CD4-positive, alpha-beta T cell treated with Interleukin-10 for 1 hour (primary cell): ENCODE measurements at regions not wholly inside any gene's neighbourhood (a gene's known extent, or its start where the extent isn't known, plus 50 kb on each side); places are given as distances from the start of the nearest gene placed in this dataset.
"Not testable (repeated sequence)": the region's sequence is repeated elsewhere in the genome, so short reads cannot be mapped to it uniquely, and the experiment has no call there.

Experiments
- DNase-seq: peaks from one replicate; pipeline ENCODE4 v3.0.0-alpha.2; 2020

DNA sequence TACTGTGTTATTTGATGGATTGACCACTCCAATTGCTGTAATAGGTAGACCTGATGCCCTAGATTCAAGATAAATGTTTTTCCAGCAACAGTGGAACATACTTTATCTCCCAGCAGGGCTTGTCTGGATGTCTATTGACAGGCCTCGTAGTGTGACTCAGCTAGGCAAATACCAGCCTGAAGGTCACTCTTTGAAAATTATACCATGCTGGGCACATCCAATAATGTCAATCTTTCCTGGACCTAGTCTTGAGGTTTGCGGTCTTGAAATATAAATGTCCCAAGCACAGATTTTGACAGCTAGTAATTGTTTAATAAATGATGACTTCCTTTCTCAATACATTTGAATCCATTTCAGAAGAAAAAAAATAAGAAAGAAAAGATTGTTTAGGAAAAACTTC is 1138.0 kb upstream of the TMPRSS15 start:
- DNase-seq: no peak

DNA sequence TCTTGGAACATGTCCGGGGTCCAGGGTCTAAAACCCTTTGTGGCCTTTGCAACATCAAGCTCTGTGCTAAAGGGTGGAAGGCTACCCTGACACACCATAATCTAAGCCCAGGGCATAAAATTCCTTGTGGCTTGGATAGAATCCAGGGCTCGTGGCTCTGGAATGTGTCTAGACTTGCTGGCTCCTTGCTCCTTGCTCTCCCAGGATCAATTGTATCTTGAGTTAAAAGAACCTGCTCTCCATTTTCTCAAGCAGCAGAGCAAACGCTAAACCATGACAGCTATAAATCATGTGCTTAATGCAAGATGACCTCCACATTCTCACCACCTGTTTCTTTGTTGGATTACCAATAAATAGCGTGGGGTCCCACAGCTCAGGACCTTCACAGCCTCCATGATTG is 1140.9 kb upstream of the TMPRSS15 start:
- not testable (repeated sequence) for DNase-seq

DNA sequence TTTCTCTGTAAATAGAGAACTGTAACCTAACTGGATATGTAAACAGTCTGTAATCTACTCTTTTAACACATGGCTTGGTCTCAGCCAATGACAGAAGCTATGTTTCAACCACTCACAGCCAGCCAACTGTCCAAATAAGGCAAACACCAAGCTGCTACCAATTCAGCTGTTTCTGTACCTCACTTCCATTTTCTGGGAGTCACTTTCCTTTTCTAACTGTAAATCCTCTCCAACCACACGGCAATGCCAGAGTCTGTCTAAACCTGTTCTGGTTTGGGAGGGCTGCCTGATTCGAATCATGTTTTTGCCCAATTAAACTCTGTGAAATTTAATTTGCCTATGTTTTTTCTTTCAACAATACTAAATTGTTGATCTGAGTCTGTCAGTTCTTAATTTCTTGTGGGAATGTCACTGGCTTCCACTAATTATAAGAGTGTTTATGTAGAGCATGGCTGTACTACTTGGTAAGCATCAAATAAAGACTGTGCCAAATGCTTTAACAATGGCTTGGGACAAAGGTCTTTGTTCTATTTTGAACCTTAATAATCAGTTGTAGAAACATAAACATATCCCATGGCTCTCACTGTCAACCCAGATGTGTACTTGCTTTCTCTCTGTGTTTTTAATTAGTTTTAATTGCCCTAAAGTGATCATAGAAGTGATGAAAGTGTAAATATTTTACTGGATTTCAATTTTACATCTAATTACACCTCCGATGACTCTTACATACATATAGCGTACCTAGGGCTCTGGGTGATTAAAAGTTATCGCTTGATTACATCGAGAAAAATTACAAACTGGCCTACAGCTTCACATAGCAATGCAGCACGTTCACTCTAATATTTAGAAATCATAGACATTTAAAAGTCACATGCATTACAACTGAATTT is 1144.6 kb upstream of the TMPRSS15 start:
- DNase-seq: no peak

DNA sequence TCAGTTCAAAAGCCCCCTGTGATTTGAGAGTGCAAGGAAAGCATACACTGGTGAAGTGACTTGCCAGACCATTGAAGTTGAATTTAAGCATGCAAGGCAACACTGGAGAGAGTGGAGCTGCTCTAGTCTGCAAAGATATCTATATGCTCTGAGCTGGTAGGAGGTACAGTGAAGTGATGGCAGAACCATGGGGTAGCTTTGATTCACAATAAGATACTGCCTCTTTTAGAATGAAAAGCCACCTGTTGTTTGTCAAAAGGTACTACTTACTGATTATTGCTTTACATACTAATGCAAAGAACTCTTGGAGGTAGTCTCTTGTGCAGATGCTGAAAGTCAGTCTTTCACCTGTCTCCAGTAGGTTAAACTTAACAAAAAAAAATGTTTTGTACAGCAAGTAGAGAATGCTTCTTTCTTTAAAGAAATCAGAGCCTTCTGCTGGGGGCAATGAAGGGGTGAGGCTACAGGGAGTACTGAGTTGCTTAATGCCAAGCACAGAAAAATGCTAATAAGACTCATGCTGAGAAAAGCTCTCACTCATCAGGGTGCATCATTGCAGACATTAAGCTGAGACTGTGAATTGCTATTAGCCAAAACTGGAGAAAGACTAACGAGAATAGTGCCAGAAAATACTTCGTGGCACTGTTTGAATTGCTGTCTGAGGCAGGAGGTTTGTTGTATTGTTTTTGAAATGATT is 1150.5 kb upstream of the TMPRSS15 start:
- DNase-seq: no peak

DNA sequence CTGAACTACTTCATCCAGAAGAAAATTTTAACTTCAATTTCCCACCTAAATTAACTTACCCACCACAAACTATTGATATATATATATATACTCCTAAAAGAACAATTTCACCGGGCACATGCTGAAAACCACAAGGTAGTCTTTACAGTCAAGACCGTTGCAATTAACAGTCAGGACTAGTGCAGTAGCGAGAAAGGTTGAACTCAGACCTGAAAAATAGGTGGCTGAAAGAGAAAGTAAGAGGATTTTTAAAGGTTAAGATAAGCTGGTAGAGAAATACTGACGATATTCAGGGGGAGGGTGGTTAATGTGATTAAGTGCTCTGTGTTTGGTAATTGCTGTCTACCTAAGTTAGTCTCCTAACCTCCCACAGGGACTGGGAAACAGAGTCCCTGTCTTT is 1153.5 kb upstream of the TMPRSS15 start:
- no peak for DNase-seq

DNA sequence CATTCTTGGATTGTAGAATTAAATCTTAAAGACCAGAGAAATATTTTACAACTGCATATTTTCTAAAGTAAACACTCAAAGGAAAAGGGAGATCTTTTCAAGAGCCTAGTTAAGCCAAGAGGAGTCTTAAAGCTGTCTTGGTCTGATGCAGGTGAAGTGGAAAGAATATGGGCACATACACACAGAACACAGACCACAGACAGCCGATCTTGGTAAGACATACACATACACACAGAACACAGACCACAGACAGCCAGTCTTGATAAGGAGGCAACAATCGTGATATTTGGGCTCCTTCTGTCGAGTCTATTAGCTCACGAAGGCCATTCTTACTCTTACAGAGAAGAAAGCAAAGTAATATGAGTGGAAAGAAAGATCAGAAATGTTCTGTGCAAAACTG is 1153.9 kb upstream of the TMPRSS15 start:
- no peak for DNase-seq

DNA sequence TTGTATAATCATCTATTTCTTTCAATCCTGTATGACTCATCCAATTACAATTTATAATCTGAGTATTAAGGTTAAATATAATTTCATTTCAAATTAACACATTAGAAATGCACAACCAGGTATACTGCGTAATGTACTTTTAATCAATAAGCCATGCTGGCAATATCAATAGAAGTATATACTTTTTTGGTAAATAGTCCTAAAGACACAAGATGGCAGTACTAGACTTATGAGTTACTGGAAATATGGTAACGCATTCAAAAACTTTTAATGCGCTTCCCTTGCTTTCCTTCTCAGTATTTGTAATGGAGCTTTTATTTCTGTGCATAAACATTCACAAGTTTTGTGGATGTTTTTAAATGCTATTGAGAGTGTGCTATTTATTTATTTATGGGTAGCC is 1162.0 kb upstream of the TMPRSS15 start:
- no peak for DNase-seq

DNA sequence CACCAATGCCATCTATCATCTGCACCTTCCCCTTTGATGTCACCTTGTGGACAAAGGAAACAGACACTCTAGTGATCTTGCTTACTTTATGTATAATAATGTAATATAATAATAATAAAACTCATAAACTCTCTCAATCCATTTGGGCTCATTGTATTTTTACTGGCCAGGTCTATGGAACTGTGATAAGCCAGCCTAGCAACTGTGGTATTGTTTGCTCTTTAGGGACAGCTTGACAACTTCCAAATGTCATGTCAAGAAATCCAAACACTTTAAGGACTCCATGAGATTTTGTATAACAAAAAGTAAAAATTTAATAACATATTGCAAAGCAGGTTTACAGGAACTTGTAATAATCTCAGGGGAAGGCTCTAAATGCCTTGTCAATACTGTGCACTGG is 1163.4 kb upstream of the TMPRSS15 start:
- no peak for DNase-seq

DNA sequence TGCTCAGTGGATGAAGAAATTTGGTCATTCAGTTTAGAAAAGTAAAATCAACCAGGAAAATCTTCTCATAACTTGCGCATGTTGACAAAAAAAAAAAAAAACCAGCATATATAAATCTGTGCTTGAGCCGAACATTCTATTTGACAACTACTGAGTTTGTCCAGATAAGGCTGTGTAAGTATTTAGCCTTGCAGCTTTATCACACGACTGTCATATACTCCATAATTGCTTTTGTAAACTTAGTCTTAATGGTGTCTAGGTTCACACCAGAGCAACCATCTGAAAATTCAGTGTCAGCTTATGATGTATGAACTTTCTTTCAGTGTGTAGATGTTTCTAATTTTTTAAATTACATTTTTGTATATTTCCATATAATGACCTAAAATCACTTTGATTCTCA is 1173.8 kb upstream of the TMPRSS15 start:
- no peak for DNase-seq

DNA sequence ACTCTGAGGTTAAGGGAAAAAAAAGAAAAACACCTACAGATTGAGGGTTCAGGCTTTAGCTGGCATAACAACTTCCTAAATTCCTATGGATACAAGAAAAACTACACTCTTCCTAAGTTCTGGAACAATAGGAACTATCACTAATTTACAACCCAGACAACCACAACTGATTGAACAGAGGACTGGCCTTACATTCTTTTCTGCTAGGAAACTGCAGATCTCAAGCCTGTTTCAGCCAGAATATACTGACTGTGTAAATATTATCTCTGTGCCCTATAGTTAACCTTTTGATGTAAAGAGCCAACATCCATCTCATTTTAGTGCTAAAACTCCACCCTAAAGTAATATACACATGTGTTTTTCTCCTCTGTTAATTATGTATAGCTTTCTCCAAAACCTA is 1186.5 kb upstream of the TMPRSS15 start:
- DNase-seq: no peak

DNA sequence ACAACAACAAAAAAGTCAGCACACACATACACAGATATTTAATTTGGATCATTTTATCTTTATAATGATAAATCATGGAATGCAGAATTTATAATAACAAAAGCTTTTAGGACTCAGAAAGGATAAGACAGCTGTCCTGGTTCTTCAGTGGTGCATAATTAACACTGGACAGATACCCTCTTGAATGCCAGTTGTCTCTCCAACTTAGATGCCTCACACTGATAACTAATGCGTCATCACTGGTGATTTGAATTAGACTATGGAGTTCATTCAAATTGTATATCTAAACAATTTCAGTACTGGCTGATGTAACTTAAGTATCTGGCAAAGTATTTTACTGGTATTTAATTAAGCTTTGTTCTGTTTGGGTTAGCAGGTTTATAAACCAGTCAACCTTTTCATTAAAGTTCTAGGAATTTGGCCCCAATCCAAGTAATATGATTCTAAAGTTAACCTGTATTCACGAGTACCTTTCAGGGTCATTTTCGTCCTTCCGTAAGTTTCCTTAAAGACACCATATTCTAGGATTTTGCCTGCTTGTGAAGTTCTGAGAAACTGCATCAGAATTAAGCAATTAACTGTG is 1199.5 kb upstream of the TMPRSS15 start:
- no peak for DNase-seq

DNA sequence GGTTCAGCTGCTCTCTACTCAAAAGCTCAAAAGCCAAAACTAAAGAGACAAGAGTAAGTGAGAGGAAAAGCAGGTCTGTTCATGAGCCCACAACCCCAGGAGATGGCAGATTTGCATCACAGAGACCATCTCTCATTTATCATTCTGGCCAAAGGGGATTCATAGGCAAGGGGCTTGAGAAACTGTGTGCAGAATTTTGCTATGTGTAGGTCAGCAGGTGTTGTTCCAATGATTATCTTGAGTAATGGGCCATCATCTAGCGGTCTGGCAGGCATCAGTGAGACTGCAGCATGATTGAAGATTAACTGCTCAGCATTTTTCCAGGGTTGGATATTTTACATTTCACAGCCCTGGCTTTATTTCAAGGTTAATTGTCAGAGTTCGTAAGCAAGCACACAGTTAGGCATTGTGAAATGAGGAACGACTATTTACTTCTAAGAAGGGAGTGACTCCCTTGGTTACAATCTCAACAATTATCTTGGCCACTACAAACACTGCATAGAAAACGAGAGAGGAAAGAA is 1204.6 kb upstream of the TMPRSS15 start:
- DNase-seq: no peak

DNA sequence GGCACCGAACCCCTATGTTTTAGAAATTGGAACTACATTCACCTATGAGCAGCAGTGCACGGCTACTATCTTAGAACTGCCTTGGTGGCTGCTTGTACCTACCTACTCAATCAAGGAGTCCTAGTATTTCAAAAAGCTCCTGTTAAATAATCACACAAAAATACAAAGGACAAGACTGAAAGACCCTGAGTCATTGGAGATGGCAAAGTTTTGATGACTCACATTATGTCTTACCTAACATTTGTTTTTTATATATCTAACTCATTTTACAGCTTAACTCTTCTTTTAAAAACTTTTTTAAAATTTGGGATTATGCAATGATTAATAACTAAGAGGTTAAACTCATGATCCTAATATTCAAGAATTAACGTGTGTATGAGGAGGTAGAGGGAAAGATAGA is 1206.0 kb upstream of the TMPRSS15 start:
- DNase-seq: no peak

DNA sequence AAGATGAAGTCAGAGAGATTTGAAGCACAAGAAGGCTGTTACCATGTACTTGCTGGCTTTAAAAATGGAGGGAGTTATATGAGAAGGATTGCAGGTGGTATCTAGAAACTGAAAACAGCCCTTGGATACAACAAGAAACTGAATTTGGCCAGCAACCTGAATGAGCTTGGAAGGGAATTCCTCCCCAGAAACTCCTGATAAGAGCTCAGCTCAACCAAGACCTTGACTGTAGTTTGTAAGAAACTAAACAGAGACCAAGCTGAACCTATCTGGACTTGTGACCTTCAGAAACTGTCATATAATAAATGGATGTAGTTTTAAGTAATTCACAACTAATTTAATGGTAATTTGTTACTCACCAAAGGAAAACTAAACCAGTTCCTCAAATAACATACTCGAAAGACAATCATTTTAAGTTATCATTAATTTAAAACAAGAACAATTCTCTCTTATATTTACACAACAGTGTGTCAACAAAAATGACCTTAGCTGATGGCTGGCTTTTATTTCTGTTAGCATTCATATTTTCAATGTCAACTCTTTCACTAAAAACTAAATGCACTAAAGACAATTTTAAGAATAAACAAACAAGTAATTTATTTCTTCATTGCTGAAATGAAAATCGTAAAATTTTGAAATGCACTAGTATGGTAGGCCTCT is 1218.4 kb upstream of the TMPRSS15 start:
- DNase-seq: no peak

DNA sequence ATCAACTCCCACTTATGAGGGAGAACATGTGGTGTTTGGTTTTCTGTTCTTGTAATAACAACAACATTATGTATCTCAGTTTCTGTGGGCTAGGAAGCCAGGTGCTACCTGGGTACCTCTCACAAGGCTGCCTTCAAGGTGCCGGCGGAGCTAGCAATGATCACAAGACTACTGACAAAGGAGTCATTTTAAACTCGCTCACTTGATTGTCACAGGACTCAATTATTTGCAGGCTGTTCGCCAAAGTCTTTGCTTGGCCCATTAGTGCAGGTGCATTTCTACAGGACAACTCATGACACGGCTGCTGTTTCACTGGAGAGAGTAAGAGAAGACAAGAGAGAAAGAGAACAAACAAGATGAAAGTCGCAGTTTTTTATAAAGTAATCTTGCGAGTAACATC is 1237.4 kb upstream of the TMPRSS15 start:
- DNase-seq: no peak

DNA sequence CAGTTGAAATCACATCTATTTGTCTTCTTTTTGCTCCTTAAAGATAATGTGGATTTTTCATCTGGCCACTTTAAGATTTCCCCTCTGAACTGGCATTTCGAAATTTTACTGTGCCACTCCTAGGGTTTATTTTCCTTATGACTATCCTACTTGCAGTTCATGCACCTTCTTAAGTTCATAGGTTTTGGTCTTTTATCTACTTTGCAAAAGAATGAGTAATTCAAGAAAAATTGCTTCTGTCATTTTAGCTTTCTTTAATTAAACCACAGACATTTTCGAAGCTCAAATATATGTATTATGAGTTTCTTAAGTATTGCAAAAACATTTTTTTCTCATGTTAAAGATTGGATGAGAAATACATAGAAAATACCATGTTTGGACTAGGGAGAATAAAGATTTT is 1244.8 kb upstream of the TMPRSS15 start:
- no peak for DNase-seq

DNA sequence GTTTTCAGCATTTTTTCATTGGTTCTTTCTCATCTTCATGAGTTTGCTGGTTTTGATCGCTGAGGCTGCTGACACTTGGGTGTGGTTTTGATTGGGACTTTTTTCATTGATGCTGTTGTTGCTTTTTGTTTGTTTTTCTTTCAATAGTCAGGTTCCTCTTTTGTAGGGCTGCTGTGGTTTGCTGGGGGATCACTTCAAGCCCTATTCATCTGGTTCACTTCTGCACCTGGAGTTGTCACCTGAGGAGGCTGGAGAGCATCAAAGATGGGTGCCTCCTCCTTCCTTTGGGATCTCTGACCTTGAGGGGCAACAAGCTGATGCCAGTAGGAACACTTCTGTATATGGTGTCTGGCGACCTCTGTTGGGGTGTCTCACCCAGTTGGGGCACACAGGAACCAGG is 1279.9 kb upstream of the TMPRSS15 start:
- no peak for DNase-seq

DNA sequence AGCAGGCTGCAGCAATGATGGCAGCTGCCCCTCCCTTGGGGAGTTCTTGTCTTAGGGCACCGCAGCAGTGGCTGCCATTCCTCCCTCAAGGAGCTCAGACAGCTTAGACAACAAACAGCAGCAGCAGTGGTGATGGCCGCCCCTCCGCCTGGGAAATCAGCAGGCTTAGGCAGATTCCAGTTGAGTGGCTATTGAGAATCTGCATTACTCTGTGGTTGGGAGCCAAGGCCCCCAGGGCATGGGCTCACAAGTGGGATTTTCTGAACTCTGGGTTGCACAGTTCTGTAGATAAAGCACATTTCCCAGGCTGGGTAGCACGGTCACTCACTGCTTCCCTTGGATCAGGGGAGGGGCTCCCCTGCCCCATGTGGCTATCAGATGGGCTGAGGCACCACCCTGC is 1280.7 kb upstream of the TMPRSS15 start:
- no peak for DNase-seq

DNA sequence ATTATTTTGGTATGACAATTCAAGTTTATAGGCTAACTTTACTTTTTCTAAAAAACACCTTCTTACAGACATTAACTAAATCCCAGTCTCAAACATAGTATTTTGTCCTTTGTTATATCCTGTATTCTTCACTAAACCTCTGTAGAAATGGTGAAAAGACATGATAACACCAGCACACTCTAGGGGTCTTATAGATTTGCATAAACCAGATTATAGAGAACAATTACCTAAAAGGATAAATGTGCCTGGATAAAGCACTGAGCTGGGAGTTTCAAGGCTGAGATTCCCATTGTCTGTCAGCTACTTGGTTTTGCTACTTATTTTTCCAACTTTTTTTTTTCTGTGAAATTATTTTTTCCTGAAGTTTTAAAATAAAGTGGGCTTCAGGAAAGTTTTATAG is 1288.6 kb upstream of the TMPRSS15 start:
- DNase-seq: no peak

DNA sequence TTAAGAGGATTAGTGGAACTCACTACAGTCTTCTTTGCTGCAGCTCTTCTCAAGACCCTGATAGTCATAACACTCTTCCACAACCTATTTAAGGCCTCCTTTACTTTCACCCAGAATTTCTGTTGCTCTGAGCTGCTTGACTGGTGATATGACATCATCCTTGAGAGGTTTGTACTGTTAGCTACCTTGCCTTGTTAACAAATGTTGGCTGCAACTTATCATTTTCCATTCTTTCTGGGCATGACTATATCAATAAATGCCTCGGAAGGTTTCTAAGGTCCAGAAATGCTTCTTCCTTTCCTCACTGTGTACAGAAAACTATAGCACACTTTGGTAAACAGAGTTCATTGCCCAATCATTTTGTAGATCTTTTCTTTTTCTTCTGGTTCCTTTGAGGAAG is 1292.2 kb upstream of the TMPRSS15 start:
- no peak for DNase-seq

DNA sequence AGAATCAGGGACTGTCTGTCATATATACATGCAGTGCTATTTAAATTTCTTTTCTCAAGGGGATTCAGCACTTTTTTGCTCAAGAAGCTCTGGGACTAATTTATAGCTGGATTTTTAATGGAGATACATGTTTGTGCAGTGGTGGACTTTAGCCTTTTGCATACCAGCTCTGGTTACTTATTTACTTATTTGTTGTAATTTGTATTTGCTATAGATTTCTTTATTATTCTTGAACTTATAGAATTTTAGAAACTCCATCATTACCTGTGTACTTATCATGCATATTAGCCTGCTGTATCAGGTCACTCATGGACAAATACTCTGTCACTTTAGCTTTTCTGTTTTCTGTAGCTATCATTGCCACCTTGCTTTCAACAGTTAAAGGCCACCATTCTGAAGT is 1296.9 kb upstream of the TMPRSS15 start:
- DNase-seq: no peak

DNA sequence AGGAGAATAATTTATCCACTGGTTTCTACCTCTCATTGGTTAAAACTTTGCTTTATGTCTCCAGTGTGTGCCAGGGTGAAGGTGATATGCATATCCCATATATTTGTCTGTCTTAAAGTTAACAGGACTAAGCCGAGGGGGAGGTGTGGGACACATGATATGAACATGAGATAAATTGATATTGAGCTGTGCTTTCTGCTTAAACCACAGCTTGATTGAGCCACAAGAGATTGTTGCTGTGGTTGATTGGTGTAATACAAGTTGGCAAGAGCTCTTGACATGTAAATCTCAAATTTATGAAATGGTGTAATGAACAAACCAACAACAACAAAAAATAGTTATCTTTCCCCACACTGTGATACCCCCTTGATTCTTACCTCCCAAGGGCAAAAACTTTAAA is 1295.5 kb upstream of the NCAM2 start:
- no peak for DNase-seq

DNA sequence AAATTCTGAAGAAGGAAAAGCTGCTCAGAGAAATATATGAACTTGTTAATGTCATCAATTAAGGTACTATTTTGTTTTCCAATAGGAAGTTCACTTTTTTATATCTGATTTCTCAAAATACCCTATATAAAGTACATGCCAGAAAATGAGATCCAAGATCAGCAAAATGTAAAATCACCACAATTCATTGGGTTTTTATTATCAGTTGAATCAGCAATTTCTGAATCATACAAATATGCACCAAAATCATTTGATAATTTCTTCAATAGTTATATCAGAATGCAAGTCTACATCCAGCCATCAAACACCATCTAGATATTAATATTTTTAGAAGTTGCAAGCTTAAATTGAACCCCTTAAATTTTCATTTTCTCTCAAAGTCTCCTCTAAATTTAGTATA is 1293.4 kb upstream of the NCAM2 start:
- DNase-seq: no peak
